ENCODE measurements at regions not wholly inside any gene's neighbourhood (a gene's known extent, or its start where the extent isn't known, plus 50 kb on each side); places are given as distances from the start of the nearest gene placed in this dataset.

DNA sequence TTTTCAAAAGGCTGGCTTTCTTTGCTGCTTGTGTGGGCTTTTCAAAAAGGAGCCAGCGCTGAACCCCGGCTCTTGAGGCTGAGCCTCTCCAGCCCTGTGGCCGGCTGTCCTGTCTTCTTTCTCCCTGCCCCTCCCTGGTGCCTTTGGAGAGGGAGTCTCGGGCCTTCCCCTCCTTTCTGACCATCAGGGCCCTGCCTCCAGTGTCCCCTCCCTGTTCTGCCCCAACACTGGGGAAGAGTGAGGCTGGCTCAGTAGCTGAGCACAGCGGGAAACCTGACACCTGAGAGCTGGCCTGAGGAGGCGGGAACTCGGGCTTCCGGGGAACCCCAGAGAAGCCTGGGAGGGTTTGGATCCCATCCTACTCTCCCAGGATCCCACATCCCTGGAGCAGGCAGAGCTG lies 232.1 kb downstream of the LOXHD1 start:
- 84 to 94% (median 92%) methylated on average over 8 of the region's 8 CpGs for WGBS, 5 donors
- no peak for DNase-seq
- intact Hi-C loops (cut with DNase I; ENCODE audit: low total_unique reads), result no loop called here
- Histone ChIP-seq H3K27me3 (replicated peaks in 1 of 7) (no peaks in the 10 kb centered on the region), H3K4me3 (no peak overlapping the region), H3K36me3 (no peaks in the 10 kb centered on the region), H3K27ac (no peak overlapping the region), H3K9me3 (no peaks in the 10 kb centered on the region), H3K4me1 (no peaks in the 10 kb centered on the region)
- TF ChIP-seq, protein P1, sequence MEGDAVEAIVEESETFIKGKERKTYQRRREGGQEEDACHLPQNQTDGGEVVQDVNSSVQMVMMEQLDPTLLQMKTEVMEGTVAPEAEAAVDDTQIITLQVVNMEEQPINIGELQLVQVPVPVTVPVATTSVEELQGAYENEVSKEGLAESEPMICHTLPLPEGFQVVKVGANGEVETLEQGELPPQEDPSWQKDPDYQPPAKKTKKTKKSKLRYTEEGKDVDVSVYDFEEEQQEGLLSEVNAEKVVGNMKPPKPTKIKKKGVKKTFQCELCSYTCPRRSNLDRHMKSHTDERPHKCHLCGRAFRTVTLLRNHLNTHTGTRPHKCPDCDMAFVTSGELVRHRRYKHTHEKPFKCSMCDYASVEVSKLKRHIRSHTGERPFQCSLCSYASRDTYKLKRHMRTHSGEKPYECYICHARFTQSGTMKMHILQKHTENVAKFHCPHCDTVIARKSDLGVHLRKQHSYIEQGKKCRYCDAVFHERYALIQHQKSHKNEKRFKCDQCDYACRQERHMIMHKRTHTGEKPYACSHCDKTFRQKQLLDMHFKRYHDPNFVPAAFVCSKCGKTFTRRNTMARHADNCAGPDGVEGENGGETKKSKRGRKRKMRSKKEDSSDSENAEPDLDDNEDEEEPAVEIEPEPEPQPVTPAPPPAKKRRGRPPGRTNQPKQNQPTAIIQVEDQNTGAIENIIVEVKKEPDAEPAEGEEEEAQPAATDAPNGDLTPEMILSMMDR (IDR thresholded peaks at IDR 0.05 in 8 of 11, conservative IDR thresholded peaks at IDR 0.05 in 3 of 11), result no peak
- TF ChIP-seq POLR2A (IDR thresholded peaks at IDR 0.05) (no peak), POLR2AphosphoS5 (IDR thresholded peaks at IDR 0.05) (no peak)

DNA sequence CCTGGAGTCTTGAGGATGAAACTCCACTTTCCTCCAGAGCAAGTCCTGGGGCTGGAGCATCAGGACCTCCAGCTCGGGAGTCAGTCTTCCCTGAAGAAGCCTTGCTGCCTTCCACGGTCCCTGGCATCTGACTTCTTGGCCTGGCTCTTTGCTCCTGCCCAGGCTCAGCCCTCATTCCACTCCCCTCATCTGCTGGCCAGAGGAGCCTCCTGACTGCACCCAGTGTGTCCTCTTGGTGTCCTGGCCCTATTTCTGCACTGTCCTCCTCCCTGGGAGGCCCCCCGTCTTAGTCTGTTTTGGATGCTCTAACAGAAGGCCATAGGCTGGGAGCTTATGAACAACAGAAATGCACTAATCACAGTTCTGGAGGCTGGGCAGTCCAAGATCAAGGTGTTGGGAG lies 231.5 kb downstream of the LOXHD1 start:
- Histone ChIP-seq H3K27me3 (replicated peaks in 1 of 7) (no peaks in the 10 kb centered on the region), H3K4me3 (no peak overlapping the region), H3K27ac (no peak overlapping the region), H3K4me1 (no peaks in the 10 kb centered on the region), H3K36me3 (no peaks in the 10 kb centered on the region), H3K9me3 (no peaks in the 10 kb centered on the region)
- DNase-seq, result no peak
- intact Hi-C loops (cut with DNase I; ENCODE audit: low total_unique reads), result no loop called here
- WGBS, 5 donors, result 88 to 98% (median 93%) methylated on average over 3 of the region's 3 CpGs
- TF ChIP-seq POLR2A (IDR thresholded peaks at IDR 0.05), result no peak
- TF ChIP-seq, protein P1 (IDR thresholded peaks at IDR 0.05 in 8 of 11, conservative IDR thresholded peaks at IDR 0.05 in 3 of 11), result no peak
- no peak for TF ChIP-seq POLR2AphosphoS5 (IDR thresholded peaks at IDR 0.05)

DNA sequence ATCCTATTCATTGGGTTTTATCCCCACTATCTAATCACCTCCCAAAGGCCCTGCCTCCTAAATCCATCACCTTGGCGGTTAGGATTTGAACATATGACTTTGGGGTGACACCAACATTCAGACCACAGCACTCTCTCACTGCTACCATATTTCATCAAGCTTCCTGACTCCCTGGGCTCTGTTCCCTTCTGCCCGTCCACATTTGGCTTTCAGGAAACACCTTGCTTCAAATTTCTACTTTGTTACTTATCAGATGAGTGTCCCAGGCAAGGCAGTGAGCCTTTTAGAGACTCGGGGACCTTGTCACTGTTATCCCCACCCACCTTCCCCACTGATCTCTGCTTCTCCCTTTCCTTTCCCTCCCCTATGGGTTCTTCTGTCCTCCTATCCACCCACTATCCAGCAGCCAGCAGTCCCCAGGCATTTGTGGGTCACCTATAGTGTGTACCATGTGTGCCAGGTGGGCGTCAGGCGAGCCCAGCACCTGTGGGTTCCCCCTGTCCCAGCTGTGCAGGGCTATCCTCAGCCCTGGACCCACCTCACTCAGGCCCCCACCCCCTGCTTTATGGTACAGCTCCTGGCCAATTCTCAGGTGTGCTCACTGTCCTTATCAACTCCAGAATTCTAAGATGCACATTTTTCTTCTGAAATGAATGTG lies 230.9 kb downstream of the LOXHD1 start:
- intact Hi-C loops (cut with DNase I; ENCODE audit: low total_unique reads), result no loop called here
- TF ChIP-seq POLR2AphosphoS5 (IDR thresholded peaks at IDR 0.05) (no peak), POLR2A (IDR thresholded peaks at IDR 0.05) (no peak)
- TF ChIP-seq, protein P1 (IDR thresholded peaks at IDR 0.05 in 8 of 11, conservative IDR thresholded peaks at IDR 0.05 in 3 of 11), result no peak
- Histone ChIP-seq H3K36me3 (no peaks in the 10 kb centered on the region), H3K27me3 (replicated peaks in 1 of 7) (no peaks in the 10 kb centered on the region), H3K9me3 (no peaks in the 10 kb centered on the region), H3K4me1 (no peaks in the 10 kb centered on the region), H3K27ac (no peak overlapping the region), H3K4me3 (no peak overlapping the region)
- no peak for DNase-seq
- 39 to 50% (median 45%) methylated on average over 5 of the region's 5 CpGs for WGBS, 5 donors

DNA sequence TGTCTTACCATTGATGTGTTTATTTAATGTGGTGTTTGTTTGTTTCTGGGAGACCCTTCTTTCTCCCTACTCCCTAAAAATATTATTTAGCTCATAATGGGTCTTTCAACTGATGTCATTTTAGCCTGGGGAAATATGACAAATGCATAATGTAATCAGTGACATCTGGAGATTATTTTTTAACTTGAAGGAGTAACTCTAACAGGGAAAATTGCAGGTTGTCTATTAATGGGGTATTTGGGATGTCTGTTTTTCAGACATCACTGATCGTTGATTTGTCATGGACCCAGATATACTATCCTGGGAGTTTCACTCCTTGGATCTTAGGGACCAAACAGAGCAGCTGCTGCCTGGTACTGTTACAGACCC lies 230.4 kb downstream of the LOXHD1 start:
- Histone ChIP-seq H3K4me3 (no peak overlapping the region), H3K27ac (no peak overlapping the region), H3K9me3 (no peaks in the 10 kb centered on the region), H3K4me1 (no peaks in the 10 kb centered on the region), H3K27me3 (replicated peaks in 1 of 7) (no peaks in the 10 kb centered on the region), H3K36me3 (no peaks in the 10 kb centered on the region)
- WGBS, 5 donors, result 86 to 95% (median 91%) methylated on average over 1 of the region's 1 CpG
- DNase-seq, result no peak
- intact Hi-C loops (cut with DNase I; ENCODE audit: low total_unique reads), result no loop called here
- TF ChIP-seq POLR2A (IDR thresholded peaks at IDR 0.05), result no peak

Data from spleen (tissue), 11 donors.